ENCODE measurements at regions not wholly inside any gene's neighbourhood (a gene's known extent, or its start where the extent isn't known, plus 50 kb on each side); places are given as distances from the start of the nearest gene placed in this dataset.

DNA sequence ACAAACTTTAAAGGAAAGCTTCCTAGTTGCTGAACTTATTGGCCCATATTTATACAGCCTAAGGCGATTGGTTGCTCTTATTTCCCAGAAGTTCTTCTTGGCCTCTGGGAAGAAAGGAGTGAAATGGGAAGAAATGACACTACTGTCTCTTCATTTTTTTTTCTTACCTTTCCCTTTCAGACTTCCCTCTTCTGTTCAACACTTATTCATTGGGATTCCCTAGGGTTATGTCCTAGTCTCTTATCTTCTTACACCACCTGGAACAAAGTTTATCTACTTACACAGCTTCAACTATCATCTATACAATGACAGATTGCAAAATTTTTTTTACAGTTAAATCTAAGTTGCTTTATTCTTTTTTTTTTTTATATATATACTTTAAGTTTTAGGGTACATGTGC is 68.0 kb downstream of the SNX12 start:
- Mint-ChIP-seq H3K36me3 (no peaks in the 10 kb centered on the region), H3K9me3 (no peaks in the 10 kb centered on the region), H3K27ac (no peak overlapping the region)
- ATAC-seq (no peak), DNase-seq (ENCODE audit: low spot score in 2 of 2) (no peak)

DNA sequence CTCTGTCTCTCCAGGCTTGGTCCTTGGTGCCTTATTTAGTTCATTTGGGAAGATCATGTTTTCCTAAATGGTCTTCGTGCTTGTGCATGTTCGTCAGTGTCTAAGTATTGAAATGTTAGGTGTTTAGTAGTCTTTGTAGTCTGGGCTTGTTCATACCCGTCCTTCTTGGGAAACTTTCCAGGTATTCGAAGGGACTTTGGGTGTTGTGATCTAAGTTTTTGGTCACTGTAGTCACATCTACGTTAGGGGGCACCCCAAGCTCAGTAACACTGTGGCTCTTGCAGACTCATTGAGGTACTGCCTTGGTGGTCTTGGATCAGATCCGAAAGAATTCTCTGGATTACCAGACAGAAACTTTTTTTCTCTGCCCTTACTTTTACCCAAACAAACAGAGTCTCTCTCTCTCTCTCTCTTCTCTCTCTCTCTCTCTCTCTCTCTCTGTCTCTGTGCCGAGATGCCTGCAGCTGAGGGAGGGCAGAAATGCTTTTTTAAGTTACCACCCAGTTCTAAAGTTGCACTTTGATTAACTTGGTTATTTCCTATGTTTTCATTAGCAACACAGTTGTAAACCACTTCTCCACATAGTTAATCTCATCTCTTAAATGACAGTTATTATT is 67.6 kb upstream of the SLC7A3 start:
- Mint-ChIP-seq H3K9me3 (no peaks in the 10 kb centered on the region), H3K36me3 (no peaks in the 10 kb centered on the region), H3K27ac (no peak overlapping the region)
- DNase-seq (ENCODE audit: low spot score in 2 of 2) (peak in 1 of 2 donors; percentile 2), ATAC-seq (no peak)

DNA sequence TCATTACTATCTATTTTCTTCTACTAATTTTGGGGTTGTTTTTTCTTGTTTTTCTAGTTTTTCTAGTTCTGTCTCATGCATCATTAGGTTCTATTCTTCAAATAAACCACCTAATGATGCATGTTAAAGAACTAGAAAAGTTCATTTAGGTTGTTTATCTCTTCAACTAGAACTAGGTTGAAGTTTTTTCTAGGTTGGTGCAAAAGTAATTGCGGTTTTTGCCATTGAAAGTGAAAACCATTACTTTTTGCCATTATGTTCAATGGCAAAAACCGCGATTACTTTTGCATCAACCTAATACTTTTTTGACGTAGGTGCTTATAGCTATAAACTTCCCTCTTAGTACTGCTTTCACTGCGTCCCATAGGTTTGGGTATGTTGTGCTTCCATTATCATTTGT is 64.4 kb upstream of the SLC7A3 start:
- no peak overlapping the region for H3K27ac Mint-ChIP-seq
- H3K9me3 Mint-ChIP-seq = no peaks in the 10 kb centered on the region
- ATAC-seq = no peak
- DNase-seq (ENCODE audit: low spot score in 2 of 2) = no peak
- no peaks in the 10 kb centered on the region for H3K36me3 Mint-ChIP-seq

DNA sequence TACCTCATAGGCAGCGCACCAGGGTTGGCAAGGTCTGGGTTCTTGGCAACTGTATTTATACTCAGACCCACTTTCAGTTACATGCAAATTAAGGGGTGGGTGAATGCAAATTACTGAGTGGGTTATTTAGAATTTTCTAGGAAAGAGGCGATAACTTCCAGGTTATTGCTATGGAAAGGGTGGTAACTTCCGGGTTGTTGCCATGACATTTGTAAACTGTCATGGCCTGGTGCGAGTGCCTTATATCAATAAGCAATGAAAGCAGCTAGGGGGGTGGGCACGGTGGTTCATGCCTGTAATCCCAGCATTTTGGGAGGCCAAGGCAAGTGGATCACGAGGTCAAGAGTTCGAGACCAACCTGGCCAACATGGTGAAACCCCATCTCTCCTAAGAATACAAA is 57.5 kb upstream of the SLC7A3 start:
- no peak for ATAC-seq
- H3K9me3 Mint-ChIP-seq = no peaks in the 10 kb centered on the region
- H3K27ac Mint-ChIP-seq = peak overlapping the region in 1 of 2 donors; percentile 84
- no peak for DNase-seq (ENCODE audit: low spot score in 2 of 2)
- no peaks in the 10 kb centered on the region for H3K36me3 Mint-ChIP-seq

Measured in activated naive CD4-positive, alpha-beta T cell treated with anti-CD3 and anti-CD28 coated beads, Interleukin-2, amount 50 U/mL, for 72 hours (primary cell).